HUDEP-2 (cell line): ENCODE measurements at regions not wholly inside any gene's neighbourhood (a gene's known extent, or its start where the extent isn't known, plus 50 kb on each side); places are given as distances from the start of the nearest gene placed in this dataset.

Experiments
- DNase-seq, 76 experiments: peaks; one replicate each; lab custom pipeline; 2025; ENCODE audit not compliant: unreplicated experiment in 76 of 76; lab: John Stamatoyannopoulos, UW

- no peak for DNase-seq
Measured at GRCh38 chr6:104579310-104579863, 280.3 kb downstream of the HACE1 start.

GRCh38 chr6:104575536-104575935 lies 284.2 kb downstream of the HACE1 start:
- no peak for DNase-seq

- DNase-seq: no peak
Measured at GRCh38 chr6:104574135-104574750, 285.5 kb downstream of the HACE1 start.

- no peak for DNase-seq
Measured at GRCh38 chr6:104573350-104573749, 286.4 kb downstream of the HACE1 start.

- DNase-seq: no peak
Measured at GRCh38 chr6:104572901-104573300, 286.8 kb downstream of the HACE1 start.

- no peak for DNase-seq
Measured at GRCh38 chr6:104566411-104566810, 293.3 kb downstream of the HACE1 start.

- no peak for DNase-seq
Measured at GRCh38 chr6:104563306-104563705, 296.4 kb downstream of the HACE1 start.

GRCh38 chr6:104559435-104560202 lies 300.1 kb downstream of the HACE1 start:
- no peak for DNase-seq

- no peak for DNase-seq
Measured at GRCh38 chr6:104558746-104559145, 301.0 kb downstream of the HACE1 start.

- DNase-seq: peak in 2 of 76 experiments; percentile 3 to 7
Measured at GRCh38 chr6:104548297-104548696, 311.4 kb downstream of the HACE1 start.

- DNase-seq: no peak
Measured at GRCh38 chr6:104541411-104541810, 318.3 kb downstream of the HACE1 start.

GRCh38 chr6:104540743-104541142 lies 319.0 kb downstream of the HACE1 start:
- DNase-seq: no peak

- DNase-seq: no peak
Measured at GRCh38 chr6:104539173-104539572, 320.5 kb downstream of the HACE1 start.

GRCh38 chr6:104537872-104538271 lies 321.8 kb downstream of the HACE1 start:
- no peak for DNase-seq

- DNase-seq: no peak
Measured at GRCh38 chr6:104537180-104537579, 322.5 kb downstream of the HACE1 start.

- DNase-seq: no peak
Measured at GRCh38 chr6:104532462-104532861, 327.3 kb downstream of the HACE1 start.

GRCh38 chr6:104531646-104532045 lies 328.1 kb downstream of the HACE1 start:
- no peak for DNase-seq

- DNase-seq: peak in 4 of 76 experiments; percentile 9 to 31 (median 18)
Measured at GRCh38 chr6:104527761-104528415, 331.8 kb downstream of the HACE1 start.

- no peak for DNase-seq
Measured at GRCh38 chr6:104527311-104527710, 332.4 kb downstream of the HACE1 start.

GRCh38 chr6:104526376-104526775 lies 333.3 kb downstream of the HACE1 start:
- no peak for DNase-seq

- DNase-seq: peak in 72 of 76 experiments; percentile 2 to 88 (median 64)
Measured at GRCh38 chr6:104525677-104526322, 333.9 kb downstream of the HACE1 start.
